ENCODE measurements at regions not wholly inside any gene's neighbourhood (a gene's known extent, or its start where the extent isn't known, plus 50 kb on each side); places are given as distances from the start of the nearest gene placed in this dataset.
A peak's percentile ranks its signal among the peaks of the same experiment; 100 is the strongest.
"Not testable (repeated sequence)": the region's sequence is repeated elsewhere in the genome, so short reads cannot be mapped to it uniquely, and the experiment has no call there.

DNA sequence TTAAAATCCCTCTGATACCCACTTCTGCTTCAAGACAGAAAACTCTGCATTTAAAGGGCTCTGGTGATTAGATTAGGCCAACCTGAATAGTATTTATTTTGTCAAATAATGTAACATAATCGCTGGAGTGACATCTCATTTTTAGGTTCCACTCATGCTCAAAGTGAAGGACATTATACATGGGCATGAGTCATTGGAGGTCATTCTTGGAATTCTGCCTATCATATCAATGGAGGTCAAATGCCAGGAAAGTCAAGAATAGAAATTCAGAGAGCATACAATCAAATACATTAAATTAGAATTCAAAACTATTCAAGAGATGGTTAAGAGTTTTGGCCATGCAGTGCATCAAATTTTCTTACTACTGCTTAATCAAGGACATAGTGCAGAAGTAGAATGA lies 50.8 kb upstream of the PRSS1 start:
- DNase-seq: no peak

- no peak for DNase-seq
Observed at GRCh38 chr7:142697270-142697669, 52.0 kb upstream of the PRSS1 start.

DNA sequence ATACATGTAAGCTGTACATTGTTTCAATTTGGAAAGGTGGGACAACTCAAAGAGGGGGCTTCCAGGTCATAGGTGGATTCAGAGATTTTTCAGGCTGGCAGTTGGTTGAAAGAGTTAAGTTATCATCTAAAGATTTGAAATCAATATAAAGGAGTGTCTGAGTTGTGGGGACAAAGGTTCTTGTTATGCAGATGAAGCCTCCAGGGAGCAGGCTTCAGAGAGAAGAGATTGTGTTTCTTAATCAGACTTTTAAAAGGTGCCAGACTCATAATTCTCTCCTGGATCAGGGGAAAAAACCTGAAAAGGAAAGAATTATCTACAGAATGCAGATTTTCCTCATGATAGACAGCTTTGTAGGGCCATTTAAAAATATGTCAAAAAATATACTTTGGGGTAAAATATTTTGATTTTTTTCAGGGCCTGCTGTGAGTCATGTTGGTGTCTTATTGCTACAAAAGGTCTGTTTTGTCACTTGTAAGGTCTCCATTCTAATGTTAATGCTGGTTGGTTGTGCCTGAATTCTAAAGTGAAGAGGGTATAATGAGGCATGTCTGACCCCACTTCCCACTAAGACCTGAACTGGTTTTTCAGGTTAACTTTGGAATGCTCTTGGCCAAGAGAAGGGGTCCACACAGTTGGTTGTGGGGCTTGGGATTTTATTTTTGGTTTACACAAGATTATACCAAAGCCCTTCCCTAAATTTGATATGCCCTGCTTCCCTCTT lies 52.7 kb upstream of the PRSS1 start:
- no peak for DNase-seq

DNA sequence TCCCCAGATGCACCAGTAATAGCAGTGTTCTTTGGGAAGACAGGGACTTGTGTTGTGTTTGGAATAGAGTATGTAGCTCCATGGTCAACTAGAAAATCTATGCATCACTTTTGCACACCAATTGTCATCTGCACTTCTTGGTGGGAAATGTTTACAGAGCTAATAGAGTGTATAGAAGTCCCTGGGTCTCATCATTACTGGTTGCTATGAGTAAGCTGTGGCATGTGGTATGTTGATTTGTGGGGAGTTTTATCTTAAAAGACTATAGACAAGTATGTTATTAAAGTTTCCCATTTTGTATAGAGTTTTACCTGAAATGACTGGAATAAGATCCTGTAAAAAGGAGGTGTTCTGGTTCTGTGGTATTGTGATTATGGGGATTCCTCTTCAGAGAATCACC lies 55.4 kb upstream of the PRSS1 start:
- no peak for DNase-seq

DNA sequence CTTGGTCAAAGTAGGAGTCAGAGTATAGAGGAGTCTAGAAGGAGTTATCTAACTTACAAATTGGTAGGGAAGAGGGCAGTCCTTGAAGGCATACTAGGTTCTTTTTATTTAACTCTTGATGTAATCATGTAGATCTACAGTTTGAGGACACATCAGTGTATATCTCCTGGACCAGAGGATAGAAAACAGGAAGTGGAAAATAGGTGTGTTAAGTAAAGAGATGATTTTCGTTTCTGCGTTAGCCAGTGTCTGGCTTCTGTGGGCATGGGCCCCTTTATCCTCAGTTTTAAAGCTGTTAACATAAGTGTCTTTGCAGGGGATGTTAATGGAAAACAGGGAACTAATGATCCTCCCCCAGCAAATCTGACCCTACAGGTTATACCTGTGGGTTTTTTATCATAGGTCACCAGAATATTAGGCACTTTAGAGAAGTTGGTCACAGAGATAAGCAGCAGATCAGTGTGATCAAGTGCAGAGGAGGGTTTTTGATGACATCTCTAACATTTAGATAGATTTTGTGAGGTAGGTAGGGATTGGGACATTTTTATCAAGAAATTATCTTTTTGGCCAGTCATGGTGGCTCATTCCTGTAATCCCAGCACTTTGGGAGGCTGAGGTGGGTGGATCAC lies 58.6 kb upstream of the PRSS1 start:
- peak; percentile 39 for DNase-seq

GRCh38 chr7:142689439-142690120 lies 59.7 kb upstream of the PRSS1 start:
- DNase-seq: peak; percentile 50

DNA sequence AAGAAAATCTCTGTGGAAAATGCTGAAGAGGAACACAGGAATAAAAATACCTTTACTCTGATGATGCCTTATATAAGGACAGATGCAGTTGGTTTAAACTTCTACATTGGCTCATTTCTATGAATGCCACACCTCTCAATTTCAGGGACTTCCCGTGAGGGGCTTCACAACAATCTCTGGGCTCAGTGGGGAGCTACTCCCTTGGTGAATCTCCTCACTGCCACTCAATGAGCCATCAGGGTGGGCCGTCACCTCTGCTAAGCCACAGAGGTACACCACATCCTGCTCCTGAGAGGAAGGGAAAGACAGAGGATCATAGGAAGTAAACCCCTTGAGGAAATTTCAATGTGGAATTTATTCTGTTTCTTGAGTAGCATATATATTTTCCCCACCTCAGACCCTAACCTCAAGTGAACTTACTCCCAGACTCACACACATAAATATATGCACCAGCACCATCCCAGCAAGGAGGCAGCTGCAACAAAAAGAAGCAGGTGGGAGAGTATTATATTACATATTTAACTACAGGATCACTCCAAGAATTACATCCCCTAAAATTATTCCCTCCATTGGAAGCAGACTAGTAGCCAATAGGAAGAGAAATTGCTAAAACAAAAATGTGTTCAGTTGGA lies 63.3 kb upstream of the PRSS1 start:
- DNase-seq: no peak

DNA sequence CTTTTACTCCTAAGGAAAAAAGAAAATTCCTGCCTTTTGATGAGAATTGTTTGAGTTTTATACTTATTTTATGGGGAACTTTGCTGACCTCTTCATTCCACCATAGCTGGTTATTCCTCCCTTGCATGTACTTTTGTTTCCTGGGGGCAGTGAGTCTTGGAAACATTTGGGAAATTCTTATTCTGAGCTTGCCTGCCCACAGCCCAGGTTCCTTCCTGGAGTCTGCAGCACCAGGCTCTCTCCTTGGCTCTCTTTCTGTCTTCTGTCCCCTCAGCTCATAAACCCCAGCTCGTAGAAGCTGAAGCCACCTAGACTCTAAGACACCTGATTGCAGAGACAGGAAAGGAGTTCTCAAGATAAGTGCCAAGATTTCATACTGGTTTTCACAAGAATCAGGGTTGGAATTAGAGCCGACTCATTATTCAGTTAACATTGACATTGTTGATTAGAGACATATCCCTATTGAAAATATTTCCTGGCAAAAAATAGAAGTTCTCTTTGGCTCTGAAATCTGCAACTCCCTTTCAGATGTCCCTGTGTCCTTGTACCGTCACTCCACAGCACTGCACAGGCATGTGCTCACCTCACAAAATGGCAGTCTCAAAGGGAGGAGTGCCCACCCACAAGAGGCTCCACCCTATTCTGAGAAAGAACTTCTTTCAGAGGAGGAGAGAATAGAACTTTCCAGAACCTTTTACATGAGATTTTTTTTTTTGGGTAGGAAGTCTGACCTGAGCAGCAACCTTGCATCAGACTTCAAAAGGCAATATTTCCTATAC lies 67.8 kb upstream of the PRSS1 start:
- DNase-seq: no peak

- peak; percentile 56 for DNase-seq
Observed at GRCh38 chr7:142671506-142671905, 77.8 kb upstream of the PRSS1 start.

GRCh38 chr7:142670511-142670910 lies 78.8 kb upstream of the PRSS1 start:
- DNase-seq: no peak

DNA sequence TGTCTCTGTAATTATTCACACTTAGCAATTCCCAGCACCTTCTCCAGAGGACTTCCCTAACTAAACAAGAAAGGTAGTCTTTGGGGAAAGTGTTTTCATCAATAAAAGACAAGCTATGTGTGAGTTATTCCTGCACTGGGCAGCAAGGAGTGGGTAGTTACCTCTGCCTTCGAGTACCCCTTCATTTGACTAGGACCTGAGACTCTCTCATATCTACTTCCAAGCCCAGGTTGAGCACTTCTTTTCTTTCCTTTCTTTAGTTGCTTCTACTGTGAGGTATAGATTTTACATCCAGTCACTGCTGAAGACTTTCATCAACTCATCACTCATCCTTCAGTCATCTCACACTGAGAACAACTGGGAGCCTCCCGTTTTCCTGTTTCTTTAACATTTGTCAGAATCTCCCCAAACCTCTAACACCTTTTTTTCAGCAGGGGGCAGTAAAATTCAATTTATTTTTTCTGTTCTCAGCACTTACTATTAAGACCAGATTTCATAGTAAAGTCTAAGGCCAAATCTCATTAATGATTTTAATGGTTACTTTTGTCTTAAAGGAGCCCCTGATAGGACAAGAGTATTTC lies 80.1 kb upstream of the PRSS1 start:
- DNase-seq: peak; percentile 67

DNA sequence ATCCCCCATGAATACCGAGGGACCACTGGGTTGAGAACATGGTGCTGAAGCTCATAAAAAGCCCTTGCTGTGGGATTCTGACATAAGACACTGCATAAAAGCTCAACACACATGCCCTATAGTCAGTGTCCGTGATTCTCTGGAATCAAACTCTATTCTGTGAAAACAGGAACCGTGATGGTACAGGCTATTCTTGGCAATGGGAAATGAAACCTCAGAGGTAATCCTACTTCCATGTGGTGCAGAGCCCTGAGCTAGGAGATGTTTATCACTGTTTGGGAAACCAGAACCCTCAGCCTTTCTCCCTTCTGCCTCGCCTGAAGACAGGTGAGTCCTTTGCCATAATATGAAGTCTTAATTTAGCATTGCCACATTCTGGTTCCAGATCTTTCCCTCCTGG lies 80.8 kb upstream of the PRSS1 start:
- no peak for DNase-seq

- DNase-seq: no peak
Observed at GRCh38 chr7:142657376-142657775, 91.9 kb upstream of the PRSS1 start.

DNA sequence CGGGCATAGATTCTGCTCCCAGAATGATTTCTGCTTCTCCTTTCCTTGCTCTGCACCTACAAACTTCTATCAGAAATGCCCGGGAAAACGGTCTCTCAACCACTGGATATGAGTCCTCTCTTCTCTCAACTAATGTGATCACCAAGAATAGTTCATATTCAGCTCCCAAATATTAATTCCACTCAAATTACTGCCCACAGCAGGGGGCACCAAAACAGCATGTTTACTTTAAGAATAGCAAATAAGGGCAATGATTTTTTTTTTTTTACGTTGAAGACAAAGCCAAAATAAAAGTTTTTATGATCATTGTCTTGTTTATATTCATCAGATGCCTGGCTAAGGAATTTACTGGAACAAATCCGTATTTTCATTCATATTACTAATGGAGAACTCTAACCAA lies 94.9 kb upstream of the PRSS1 start:
- DNase-seq: peak; percentile 52

DNA sequence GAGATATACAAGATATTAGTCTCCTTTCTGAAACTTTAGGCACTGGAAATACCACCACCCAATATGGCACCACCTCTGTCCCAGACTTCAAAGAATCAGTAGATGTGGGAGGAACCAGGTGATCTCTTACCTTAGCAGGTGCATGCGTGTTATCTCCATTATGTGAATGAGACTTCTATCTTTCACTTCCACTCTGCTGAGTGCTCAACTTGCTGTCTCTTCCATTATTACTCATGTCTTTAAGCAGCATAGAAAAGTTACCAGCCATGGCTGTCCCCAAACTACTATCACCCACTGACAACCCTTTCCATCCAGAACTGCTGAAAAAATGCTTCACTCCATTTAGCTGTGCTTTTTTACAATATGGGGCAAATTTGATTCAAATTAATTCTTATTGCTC lies 101.5 kb upstream of the PRSS1 start:
- no peak for DNase-seq

DNA sequence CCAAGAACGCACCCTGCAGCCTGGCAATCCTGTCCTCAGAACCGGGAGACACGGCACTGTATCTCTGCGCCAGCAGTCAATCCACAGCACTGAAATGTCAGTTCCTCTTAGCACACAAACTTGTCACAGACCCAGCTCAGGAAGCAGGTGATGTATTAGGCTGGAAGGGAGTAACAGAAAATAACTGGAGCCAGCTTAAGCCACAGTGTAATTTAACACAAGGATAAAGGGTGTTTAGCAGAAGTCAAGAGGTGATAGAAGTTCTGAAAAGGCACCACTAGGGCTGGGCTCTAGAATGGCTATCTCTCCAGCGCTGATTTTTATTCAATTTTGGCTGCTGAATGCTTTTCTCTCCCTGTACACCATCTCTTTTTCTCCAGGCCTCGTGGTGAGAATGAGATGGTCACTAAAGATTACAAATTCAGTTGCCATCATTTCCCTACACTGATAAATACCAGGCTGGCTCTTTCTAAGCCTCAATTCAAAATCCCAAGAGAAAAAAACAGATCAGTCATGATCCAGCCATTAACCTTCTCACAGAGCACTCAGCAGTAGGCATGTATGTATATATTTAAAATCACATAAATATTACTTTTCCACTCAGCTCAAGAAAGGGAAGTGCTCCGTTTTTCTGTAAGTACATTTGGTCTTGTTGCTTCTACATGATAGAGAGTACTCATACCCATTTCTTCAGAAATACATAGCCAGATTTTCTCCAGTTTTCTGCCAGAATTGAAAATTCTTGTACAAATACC lies 102.7 kb upstream of the PRSS1 start:
- peak; percentile 76 for DNase-seq

DNA sequence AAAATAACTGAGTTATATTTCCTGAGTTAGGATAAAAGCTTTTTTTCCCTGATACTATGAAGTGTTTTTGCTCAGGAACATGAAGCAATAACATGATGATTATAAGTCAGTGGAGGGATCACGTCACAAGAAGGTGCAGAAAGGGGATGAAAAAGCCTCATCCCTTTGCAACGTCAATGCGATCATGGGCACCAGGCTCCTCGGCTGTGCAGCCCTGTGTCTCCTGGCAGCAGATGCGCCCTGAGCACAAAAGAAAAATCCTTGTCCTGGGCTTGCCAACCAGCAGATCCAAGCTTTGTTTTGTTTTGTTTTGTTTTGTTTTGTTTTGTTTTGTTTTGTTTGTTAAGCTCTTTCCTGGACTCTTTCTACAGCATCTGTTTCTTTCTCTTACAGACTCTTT lies 103.5 kb upstream of the PRSS1 start:
- DNase-seq: peak; percentile 38

- no peak for DNase-seq
Observed at GRCh38 chr7:142642316-142642715, 107.0 kb upstream of the PRSS1 start.

GRCh38 chr7:142641252-142641651 lies 108.0 kb upstream of the PRSS1 start:
- not testable (repeated sequence) for DNase-seq

- no peak for DNase-seq
Observed at GRCh38 chr7:142638581-142638980, 110.7 kb upstream of the PRSS1 start.

DNA sequence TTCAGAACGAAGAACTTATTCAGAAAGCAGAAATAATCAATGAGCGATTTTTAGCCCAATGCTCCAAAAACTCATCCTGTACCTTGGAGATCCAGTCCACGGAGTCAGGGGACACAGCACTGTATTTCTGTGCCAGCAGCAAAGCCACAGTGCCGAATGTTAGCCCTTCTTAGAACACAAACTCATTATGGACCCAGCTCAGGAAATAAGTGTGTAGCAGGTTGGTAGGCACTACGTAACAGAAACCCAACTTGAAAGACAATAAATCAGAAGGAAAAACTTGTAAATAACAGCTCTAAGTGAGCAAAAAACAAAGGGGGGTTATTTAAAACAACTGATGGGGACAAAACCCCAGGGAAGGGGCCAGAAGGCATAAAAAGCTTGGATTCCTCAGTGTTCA lies 112.0 kb upstream of the PRSS1 start:
- DNase-seq: no peak

DNA sequence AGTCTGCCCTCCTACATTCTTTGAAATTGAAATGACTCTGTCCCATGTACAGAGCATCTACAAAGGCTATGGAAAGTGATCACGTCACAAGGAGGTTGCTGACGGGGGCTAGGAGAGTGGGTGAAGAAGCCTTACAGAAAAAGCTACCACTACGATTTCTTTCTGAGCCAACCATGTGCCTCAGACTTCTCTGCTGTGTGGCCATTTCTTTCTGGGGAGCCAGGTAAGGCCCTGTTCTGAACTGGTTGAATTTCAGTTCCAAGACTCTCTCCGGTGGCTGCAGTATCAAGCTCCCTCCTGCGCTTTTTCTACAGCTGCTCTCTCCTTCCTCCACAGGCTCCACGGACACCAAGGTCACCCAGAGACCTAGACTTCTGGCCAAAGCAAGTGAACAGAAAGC lies 112.5 kb upstream of the PRSS1 start:
- DNase-seq: no peak
